ENCODE measurements at regions not wholly inside any gene's neighbourhood (a gene's known extent, or its start where the extent isn't known, plus 50 kb on each side); places are given as distances from the start of the nearest gene placed in this dataset.

- ChIA-PET POLR2A (ENCODE audit: low non-redundant PET) (no interaction called here), CTCF (no interaction called here)
- no peaks in the 10 kb centered on the region for H3K9me3 ChIP-seq (ENCODE audit: low read depth, low read length, poor library complexity, severe bottlenecking)
- H3K4me3 ChIP-seq (ENCODE audit: low read depth, low read length, poor library complexity, severe bottlenecking), result no peak overlapping the region
- peaks cover 13% of the 10 kb centered on the region for H3K4me1 ChIP-seq (ENCODE audit: insufficient read depth, low read length, poor library complexity, severe bottlenecking)
- no peaks in the 10 kb centered on the region for H3K27me3 ChIP-seq (replicated peaks; ENCODE audit: insufficient read depth, low read depth, low read length, poor library complexity)
- no peaks in the 10 kb centered on the region for H3K36me3 ChIP-seq (ENCODE audit: insufficient read depth, low read length, poor library complexity, severe bottlenecking)
- DNase-seq (ENCODE audit: low spot score), result no peak
- intact Hi-C loops (cut with micrococcal nuclease; ENCODE audit: unreplicated experiment), result no loop called here
- BruUV-seq (replicated peaks), result no TSS peak
- no peak overlapping the region for H3K27ac ChIP-seq (ENCODE audit: low read depth, low read length, poor library complexity, severe bottlenecking)
- TF ChIP-seq CTCF (conservative IDR thresholded peaks at IDR 0.05; ENCODE audit: low read depth, low read length) (no peak), EZH2 (IDR thresholded peaks at IDR 0.05; ENCODE audit: borderline replicate concordance, low read depth, low read length, poor library complexity, severe bottlenecking) (no peak)
Measured at GRCh38 chr10:30116041-30116491, 56.7 kb upstream of the JCAD start.

GRCh38 chr10:30115626-30115940 lies 56.2 kb upstream of the JCAD start:
- intact Hi-C loops (cut with micrococcal nuclease; ENCODE audit: unreplicated experiment), result no loop called here
- POLR2A ChIA-PET (ENCODE audit: low non-redundant PET), result no interaction called here
- CTCF ChIA-PET, result no interaction called here

GRCh38 chr10:30114881-30115625 lies 55.7 kb upstream of the JCAD start:
- CTCF ChIA-PET, result no interaction called here
- Histone ChIP-seq H3K9me3 (ENCODE audit: low read depth, low read length, poor library complexity, severe bottlenecking) (no peaks in the 10 kb centered on the region), H3K36me3 (ENCODE audit: insufficient read depth, low read length, poor library complexity, severe bottlenecking) (no peaks in the 10 kb centered on the region), H3K27me3 (replicated peaks; ENCODE audit: insufficient read depth, low read depth, low read length, poor library complexity) (no peaks in the 10 kb centered on the region), H3K4me1 (ENCODE audit: insufficient read depth, low read length, poor library complexity, severe bottlenecking) (peaks cover 15% of the 10 kb centered on the region), H3K4me3 (ENCODE audit: low read depth, low read length, poor library complexity, severe bottlenecking) (no peak overlapping the region), H3K27ac (ENCODE audit: low read depth, low read length, poor library complexity, severe bottlenecking) (no peak overlapping the region)
- intact Hi-C loops (cut with micrococcal nuclease; ENCODE audit: unreplicated experiment), result no loop called here
- no peak for TF ChIP-seq CTCF (conservative IDR thresholded peaks at IDR 0.05; ENCODE audit: low read depth, low read length)
- TF ChIP-seq EZH2 (IDR thresholded peaks at IDR 0.05; ENCODE audit: borderline replicate concordance, low read depth, low read length, poor library complexity, severe bottlenecking), result no peak
- BruUV-seq (replicated peaks), result no TSS peak
- POLR2A ChIA-PET (ENCODE audit: low non-redundant PET), result no interaction called here
- no peak for DNase-seq (ENCODE audit: low spot score)

More at GRCh38 chr10:30115626-30115940, 56.2 kb upstream of the JCAD start:
- Histone ChIP-seq H3K27ac (ENCODE audit: low read depth, low read length, poor library complexity, severe bottlenecking) (no peak overlapping the region), H3K27me3 (replicated peaks; ENCODE audit: insufficient read depth, low read depth, low read length, poor library complexity) (no peaks in the 10 kb centered on the region), H3K4me1 (ENCODE audit: insufficient read depth, low read length, poor library complexity, severe bottlenecking) (peaks cover 15% of the 10 kb centered on the region), H3K9me3 (ENCODE audit: low read depth, low read length, poor library complexity, severe bottlenecking) (no peaks in the 10 kb centered on the region), H3K4me3 (ENCODE audit: low read depth, low read length, poor library complexity, severe bottlenecking) (no peak overlapping the region), H3K36me3 (ENCODE audit: insufficient read depth, low read length, poor library complexity, severe bottlenecking) (no peaks in the 10 kb centered on the region)
- BruUV-seq (replicated peaks), result no TSS peak
- no peak for DNase-seq (ENCODE audit: low spot score)
- no peak for TF ChIP-seq CTCF (conservative IDR thresholded peaks at IDR 0.05; ENCODE audit: low read depth, low read length)
- TF ChIP-seq EZH2 (IDR thresholded peaks at IDR 0.05; ENCODE audit: borderline replicate concordance, low read depth, low read length, poor library complexity, severe bottlenecking), result no peak

All from A673 (cell line).